GM19328 (cell line): ENCODE measurements at regions not wholly inside any gene's neighbourhood (a gene's known extent, or its start where the extent isn't known, plus 50 kb on each side); places are given as distances from the start of the nearest gene placed in this dataset.

Experiments
- ATAC-seq: cut with Tn5 transposase; IDR thresholded peaks from one replicate; pipeline ENCODE4 v1.9.1; 2021; ENCODE audit warnings: mild to moderate bottlenecking, moderate library complexity; ENCODE audit not compliant: unreplicated experiment

- no peak for ATAC-seq
Measured at GRCh38 chr5:136425921-136426320, 60.6 kb upstream of the TRPC7 start.

- ATAC-seq, result peak; percentile 58
Measured at GRCh38 chr5:136424835-136425584, 59.7 kb upstream of the TRPC7 start.

- ATAC-seq, result no peak
Measured at GRCh38 chr5:136423944-136424606, 58.7 kb upstream of the TRPC7 start.

GRCh38 chr5:136420168-136420898, 55.0 kb upstream of the TRPC7 start:
- no peak for ATAC-seq

- no peak for ATAC-seq
Measured at GRCh38 chr5:136418301-136418700, 53.0 kb upstream of the TRPC7 start.
